GM19467 (cell line): ENCODE measurements at regions not wholly inside any gene's neighbourhood (a gene's known extent, or its start where the extent isn't known, plus 50 kb on each side); places are given as distances from the start of the nearest gene placed in this dataset.
"Not testable (repeated sequence)": the region's sequence is repeated elsewhere in the genome, so short reads cannot be mapped to it uniquely, and the experiment has no call there.

Experiments
- ATAC-seq: cut with Tn5 transposase; IDR thresholded peaks from one replicate; pipeline ENCODE4 v1.9.1; 2021; ENCODE audit warnings: mild to moderate bottlenecking, moderate library complexity; ENCODE audit not compliant: unreplicated experiment

DNA sequence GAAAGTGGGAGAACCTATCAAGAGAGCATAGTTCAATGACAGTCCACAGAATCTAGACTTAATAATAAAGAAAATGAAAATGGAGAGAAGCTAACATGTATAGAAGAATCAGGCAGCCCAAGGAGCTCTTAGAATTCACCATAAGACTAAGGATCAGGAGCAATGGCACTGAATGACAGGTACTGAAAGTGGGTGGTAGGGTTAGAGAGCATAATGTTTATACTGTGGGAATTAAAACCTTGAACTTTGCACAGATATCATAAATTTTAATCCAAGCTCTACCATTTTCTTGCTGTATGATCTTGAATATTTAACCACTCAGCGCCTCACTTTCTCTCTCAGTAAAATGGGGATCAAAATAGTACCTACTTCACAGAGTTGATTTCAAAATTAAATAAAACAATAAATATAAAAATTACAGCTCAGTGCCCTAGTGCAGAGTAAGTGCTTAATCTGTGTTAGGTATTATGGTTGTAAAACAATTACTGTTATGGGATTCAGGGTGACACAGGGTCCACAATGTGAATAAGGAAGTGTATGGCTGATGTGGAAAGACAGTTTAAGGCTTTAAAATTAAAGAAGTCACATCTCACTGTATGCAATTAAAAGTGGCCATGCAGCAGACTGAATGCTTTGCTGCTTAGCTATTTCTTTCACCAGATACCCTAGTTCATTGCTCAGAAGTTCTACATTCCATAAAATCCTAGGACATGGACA lies 319.8 kb downstream of the HINT1 start:
- no peak for ATAC-seq

DNA sequence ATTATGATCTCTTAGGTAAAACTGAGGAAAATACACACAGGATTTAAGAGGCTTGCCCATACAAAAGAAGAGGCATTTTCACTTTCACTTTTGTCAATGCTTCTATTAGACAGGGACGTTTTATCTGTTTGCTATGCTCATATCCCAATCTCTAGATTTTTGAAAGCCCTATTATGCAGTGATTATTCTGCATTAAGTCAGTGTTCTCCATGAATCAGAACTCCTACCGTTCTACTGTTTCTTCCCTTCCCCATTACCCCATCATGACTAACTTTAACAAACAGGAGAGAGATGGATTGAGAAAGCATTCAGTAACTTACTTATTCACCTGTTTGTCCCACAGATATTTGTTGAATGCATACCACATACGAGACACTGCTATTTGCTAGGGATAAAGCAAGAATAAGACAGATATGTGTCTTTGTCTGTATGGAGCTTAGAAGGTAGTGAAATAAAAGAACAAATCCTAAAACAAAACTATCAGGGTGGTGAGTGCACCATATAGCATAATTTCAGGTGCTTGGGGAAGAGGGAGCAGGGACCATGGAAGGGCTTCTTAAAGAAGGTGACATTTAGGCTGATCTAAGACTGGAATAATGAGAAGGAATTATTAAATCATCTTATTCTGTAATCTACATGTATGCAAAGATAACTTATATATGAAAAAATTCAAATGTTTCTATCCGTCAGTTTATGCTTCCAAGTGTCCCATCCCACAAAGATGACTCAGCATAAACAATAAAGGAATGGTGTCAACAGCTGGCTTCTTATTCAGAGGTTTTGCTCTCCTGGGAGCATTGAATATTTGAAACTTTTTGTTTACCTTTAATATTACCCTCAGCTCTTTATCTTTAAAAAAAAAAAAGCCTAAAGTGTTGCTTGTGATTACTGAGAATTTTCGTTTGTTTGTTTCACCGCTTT lies 328.1 kb downstream of the HINT1 start:
- peak; percentile 89 for ATAC-seq

- not testable (repeated sequence) for ATAC-seq
Measured at GRCh38 chr5:130817598-130818384, 347.3 kb downstream of the HINT1 start.

DNA sequence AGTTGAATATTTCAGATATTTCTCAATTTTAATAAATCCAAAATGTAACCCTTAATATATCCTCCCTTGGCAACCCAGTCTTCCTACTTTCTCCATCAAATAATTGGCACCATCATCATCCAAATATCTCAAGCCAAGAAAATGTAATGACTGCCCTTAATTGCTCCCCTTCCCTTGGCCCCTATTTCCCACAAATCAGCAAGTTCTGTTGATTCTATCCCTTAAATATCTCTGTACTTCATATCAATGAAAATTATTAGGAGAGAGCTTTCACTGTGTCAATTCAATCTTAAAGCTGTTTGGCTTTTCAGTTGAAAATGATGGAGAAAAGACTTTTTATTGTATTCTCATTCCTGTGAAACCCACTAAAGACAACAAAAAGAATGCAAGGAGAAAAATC lies 349.8 kb downstream of the HINT1 start:
- ATAC-seq, result no peak

GRCh38 chr5:130808691-130809090 lies 356.4 kb downstream of the HINT1 start:
- ATAC-seq, result no peak

- no peak for ATAC-seq
Measured at GRCh38 chr5:130805648-130806047, 359.4 kb downstream of the HINT1 start.

GRCh38 chr5:130805036-130805435 lies 360.0 kb downstream of the HINT1 start:
- no peak for ATAC-seq

DNA sequence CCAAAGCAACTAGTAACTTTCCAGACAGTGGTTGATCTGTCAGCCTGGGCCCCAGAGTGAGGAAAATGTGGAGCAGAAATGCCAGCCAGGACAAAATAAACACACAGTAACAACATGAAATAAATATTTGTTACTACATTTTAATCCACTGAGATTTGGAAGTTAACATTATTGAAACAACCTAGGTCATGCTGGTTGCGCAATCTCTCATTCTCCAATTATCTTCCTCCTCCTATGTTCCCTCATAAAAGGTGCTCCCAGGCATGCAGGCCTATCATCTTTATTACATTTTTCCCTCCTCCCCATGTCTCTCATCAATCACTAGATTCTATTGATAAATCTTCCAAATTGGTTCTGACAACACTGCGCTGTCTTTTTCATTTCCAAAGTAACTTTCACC lies 363.1 kb downstream of the HINT1 start:
- ATAC-seq, result no peak

DNA sequence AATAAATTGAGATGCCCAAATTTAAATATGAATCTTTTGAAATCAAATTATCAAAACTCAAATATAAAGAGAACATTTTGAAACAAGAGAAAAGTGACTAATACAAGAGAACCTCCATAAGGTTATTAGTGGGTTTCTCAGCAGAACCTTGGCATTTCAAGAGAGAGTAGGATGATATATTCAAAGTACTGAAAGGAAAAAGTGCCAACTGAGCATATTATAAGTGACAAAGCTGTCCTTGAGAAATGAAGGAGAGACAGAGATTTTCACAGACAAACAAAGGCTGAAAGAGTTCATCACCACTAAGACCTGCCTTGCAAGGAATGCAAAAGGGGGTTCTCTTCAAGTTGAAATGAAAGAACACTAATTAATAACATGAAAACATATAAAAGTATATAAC lies 366.0 kb downstream of the HINT1 start:
- ATAC-seq, result no peak

- ATAC-seq, result no peak
Measured at GRCh38 chr5:130797303-130797702, 367.8 kb downstream of the HINT1 start.

DNA sequence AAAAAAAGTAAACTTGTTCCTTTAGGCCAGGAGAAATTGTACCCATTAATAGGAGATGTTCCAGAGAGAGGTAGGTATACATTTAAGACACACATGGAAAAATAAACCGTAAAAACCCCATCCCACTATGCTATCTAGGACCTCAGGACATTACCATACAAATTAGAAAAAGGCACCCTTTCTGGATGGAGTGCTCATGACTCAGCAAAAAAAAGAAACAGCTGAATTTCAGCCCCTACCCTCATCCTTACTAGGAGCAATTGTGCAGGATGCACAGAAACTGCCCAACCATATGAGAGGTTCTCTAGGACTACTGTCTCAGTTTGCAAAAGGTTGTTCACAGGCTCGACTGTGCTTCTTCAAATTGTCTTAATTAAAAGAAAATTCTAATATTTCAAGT lies 368.2 kb downstream of the HINT1 start:
- ATAC-seq, result no peak

DNA sequence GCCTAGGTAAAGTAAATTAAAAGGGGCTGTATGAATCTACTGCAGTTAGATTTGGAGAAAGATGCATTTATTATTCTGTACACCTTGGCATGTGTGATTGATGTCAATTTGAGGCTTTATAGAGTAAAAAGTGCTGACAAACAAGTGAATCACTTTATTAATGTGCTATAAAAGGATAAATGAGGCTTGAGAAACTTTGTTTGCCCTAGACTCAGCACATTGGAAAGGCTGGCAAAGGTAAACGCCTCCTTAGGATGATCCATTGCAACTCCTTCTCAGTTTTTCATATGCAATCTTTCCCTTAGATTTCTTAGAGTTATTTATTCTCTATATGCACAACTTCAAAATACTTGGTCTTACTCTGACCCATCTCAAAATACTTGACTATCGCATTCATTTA lies 369.0 kb downstream of the HINT1 start:
- ATAC-seq, result no peak

GRCh38 chr5:130795037-130795436 lies 370.0 kb downstream of the HINT1 start:
- ATAC-seq, result no peak

DNA sequence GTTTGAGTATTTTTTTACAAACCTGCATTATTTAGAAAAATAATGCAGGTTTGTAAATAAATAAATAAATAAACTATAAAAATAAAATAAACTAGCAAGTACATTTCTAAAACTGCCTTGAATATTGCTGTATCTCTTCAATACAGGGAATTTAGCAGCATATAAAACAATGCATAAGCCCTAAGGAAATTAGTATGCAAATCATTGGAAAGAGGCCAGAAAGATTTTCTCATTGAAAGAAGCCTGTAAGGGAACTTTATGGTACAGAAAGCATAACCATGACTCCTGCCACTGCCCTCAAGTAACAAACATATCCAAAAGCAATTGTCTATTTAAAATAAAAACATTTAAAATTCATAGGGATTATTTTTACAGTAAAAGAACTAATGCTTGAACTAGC lies 387.3 kb downstream of the HINT1 start:
- ATAC-seq, result no peak

DNA sequence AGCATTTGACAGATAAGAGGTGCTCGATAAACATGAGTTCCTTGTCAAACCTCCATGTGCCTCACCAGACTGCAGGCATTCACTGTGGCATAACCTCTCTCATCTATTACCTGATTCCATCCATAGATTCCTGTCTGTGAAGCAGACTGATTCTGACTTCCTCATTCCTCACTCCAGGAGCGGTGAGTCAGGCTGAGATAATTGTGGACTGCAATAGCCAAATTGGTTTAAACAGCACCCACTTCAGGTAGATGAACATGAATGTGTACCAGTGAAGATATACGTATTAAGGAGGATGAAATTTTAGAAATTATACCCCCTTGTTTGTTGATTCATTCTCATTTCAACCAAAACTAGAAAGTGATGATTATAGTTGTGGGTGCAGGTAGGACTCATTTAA lies 391.2 kb downstream of the HINT1 start:
- no peak for ATAC-seq

- no peak for ATAC-seq
Measured at GRCh38 chr5:130762031-130762430, 403.0 kb downstream of the HINT1 start.

DNA sequence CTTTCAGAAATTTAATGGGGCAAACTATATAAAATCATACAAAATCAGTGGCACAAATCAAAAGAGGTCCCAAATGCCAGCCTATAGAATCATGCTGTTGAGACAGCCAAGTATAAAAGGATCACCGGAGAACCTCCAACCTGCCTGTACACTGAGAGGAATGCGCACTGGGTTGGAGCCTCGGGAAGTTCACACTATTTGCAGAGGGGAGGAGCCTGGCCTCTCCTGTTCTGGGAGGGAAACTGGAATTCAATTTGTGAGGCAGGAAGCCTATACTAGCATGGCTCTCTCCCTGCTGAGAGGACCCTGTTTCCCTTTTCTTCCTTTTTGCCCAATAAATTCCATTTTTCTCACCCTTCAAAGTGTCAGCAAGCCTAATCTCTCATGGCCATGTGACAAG lies 406.0 kb downstream of the HINT1 start:
- ATAC-seq, result no peak

DNA sequence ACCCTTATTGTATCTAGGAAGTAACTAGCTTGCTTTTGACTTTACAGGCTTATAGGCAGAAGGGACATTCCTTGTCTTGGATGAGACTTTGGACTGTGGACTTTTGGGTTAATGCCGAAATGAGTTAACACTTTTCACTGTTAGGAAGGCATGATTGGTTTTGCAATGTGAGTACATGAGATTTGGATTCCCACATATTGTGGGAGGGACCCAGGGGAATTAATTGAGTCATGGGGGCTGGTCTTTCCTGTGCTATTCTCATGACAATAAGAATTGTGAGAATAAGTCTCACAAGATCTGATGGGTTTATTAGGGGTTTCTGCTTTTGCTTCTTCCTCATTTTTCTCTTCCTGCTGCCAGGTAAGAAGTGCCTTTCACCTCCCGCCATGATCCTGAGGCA lies 417.5 kb downstream of the HINT1 start:
- no peak for ATAC-seq

GRCh38 chr5:130746641-130747040 lies 418.4 kb downstream of the HINT1 start:
- not testable (repeated sequence) for ATAC-seq

- no peak for ATAC-seq
Measured at GRCh38 chr5:130743092-130743491, 422.0 kb downstream of the HINT1 start.

- ATAC-seq, result no peak
Measured at GRCh38 chr5:130740047-130740569, 424.9 kb downstream of the HINT1 start.
